ENCODE measurements at regions not wholly inside any gene's neighbourhood (a gene's known extent, or its start where the extent isn't known, plus 50 kb on each side); places are given as distances from the start of the nearest gene placed in this dataset.

DNA sequence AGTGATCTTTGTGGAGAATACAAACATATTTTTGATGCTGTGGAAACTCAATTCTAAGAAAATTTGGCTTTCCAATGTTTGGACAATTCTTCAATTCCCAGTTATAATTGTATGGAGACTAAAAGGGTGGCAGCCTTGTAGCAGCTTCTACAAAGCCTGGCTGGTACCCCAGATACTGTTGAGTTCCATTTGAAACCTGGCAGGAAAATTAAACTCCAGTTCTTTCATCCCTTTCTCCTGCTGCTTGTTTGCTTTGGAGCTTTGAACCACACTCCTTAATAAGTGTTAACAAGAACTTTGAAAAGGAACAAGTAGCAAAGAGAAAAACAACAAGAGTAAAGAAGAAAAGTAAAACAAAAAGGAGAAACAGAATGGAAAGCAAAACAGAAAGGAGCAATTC is 172.6 kb upstream of the ADAMTS5 start:
- no peak overlapping the region for H3K4me3 ChIP-seq
- no peaks in the 10 kb centered on the region for H4K20me1 ChIP-seq (ENCODE audit: insufficient read depth, poor library complexity, severe bottlenecking)
- no peak overlapping the region for H3K27ac ChIP-seq
- H3K27me3 ChIP-seq = no peaks in the 10 kb centered on the region
- H3K9me2 ChIP-seq (replicated peaks; ENCODE audit: insufficient read depth) = no peaks in the 10 kb centered on the region
- no peaks in the 10 kb centered on the region for H3K79me2 ChIP-seq
- no peak for DNase-seq (ENCODE audit: low spot score)
- H3K9me3 ChIP-seq (ENCODE audit: low read depth) = no peaks in the 10 kb centered on the region
- no peak overlapping the region for H2AFZ ChIP-seq
- H3K4me2 ChIP-seq = no peak overlapping the region
- no peaks in the 10 kb centered on the region for H3K36me3 ChIP-seq (replicated peaks; ENCODE audit: insufficient read depth, low read depth)
- TF ChIP-seq EZH2 (IDR thresholded peaks at IDR 0.05; ENCODE audit: borderline replicate concordance) (no peak), EZH2phosphoT487 (IDR thresholded peaks at IDR 0.05; ENCODE audit: low read depth, severe bottlenecking, unreplicated experiment) (no peak)
- TF ChIP-seq, protein P1, sequence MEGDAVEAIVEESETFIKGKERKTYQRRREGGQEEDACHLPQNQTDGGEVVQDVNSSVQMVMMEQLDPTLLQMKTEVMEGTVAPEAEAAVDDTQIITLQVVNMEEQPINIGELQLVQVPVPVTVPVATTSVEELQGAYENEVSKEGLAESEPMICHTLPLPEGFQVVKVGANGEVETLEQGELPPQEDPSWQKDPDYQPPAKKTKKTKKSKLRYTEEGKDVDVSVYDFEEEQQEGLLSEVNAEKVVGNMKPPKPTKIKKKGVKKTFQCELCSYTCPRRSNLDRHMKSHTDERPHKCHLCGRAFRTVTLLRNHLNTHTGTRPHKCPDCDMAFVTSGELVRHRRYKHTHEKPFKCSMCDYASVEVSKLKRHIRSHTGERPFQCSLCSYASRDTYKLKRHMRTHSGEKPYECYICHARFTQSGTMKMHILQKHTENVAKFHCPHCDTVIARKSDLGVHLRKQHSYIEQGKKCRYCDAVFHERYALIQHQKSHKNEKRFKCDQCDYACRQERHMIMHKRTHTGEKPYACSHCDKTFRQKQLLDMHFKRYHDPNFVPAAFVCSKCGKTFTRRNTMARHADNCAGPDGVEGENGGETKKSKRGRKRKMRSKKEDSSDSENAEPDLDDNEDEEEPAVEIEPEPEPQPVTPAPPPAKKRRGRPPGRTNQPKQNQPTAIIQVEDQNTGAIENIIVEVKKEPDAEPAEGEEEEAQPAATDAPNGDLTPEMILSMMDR (IDR thresholded peaks at IDR 0.05; ENCODE audit: poor library complexity) = no peak
- H3K4me1 ChIP-seq (ENCODE audit: insufficient read depth) = no peaks in the 10 kb centered on the region

DNA sequence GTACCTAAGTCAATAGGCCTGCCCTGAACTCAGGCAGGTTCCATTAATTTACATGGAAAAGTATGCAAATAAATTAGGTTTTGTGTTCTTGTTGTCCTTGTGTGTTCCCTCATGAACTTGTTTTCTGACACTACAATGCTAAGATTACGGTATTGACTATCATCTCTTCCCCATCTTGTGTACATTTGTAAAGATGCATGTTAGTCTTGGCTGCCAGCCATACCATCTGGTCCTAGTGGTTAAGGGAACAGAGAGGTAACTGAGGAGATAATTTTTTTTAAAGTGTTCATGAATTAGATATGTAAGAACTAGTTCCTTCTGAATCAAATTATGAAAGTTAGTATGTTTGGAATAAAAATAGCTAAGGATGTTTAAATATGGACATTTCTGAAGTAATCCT is 167.6 kb upstream of the ADAMTS5 start:
- 63% methylated on average over 1 of the region's 1 CpG for WGBS (ENCODE audit: low lambda C conversion rate, missing lambda C conversion rate)
- no peak overlapping the region for H3K4me2 ChIP-seq
- TF ChIP-seq, protein P1 (IDR thresholded peaks at IDR 0.05; ENCODE audit: poor library complexity) = no peak
- TF ChIP-seq EZH2phosphoT487 (IDR thresholded peaks at IDR 0.05; ENCODE audit: low read depth, severe bottlenecking, unreplicated experiment) = no peak
- TF ChIP-seq EZH2 (IDR thresholded peaks at IDR 0.05; ENCODE audit: borderline replicate concordance) = no peak
- H3K36me3 ChIP-seq (replicated peaks; ENCODE audit: insufficient read depth, low read depth) = no peaks in the 10 kb centered on the region
- H4K20me1 ChIP-seq (ENCODE audit: insufficient read depth, poor library complexity, severe bottlenecking) = no peaks in the 10 kb centered on the region
- no peaks in the 10 kb centered on the region for H3K4me1 ChIP-seq (ENCODE audit: insufficient read depth)
- DNase-seq (ENCODE audit: low spot score) = no peak
- H3K27me3 ChIP-seq = no peaks in the 10 kb centered on the region
- no peak overlapping the region for H3K27ac ChIP-seq
- H3K9me3 ChIP-seq (ENCODE audit: low read depth) = no peaks in the 10 kb centered on the region
- no peaks in the 10 kb centered on the region for H3K9me2 ChIP-seq (replicated peaks; ENCODE audit: insufficient read depth)
- H3K79me2 ChIP-seq = no peaks in the 10 kb centered on the region
- no peak overlapping the region for H2AFZ ChIP-seq
- no peak overlapping the region for H3K4me3 ChIP-seq

DNA sequence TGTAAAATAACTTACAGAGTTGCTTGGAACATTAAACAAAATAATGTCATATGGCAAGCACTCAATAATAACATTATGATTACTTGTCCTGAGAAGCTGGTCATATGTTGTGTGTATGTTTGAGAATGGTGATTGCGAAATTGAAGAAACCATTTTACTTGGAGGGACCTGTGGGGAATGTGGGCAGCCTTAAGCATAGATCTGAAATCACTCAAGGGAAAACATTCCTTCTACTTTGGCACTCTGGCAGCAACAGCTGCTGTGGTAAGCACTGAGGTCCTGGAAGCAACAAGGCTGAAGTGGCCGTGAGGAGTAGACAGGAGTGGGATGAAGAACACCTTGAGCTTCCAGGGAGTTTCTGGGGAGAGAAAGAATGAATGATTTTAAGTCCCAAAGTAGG is 165.4 kb upstream of the ADAMTS5 start:
- Histone ChIP-seq H3K9me3 (ENCODE audit: low read depth) (no peaks in the 10 kb centered on the region), H3K27me3 (no peaks in the 10 kb centered on the region), H3K4me3 (no peak overlapping the region), H3K79me2 (no peaks in the 10 kb centered on the region), H3K36me3 (replicated peaks; ENCODE audit: insufficient read depth, low read depth) (no peaks in the 10 kb centered on the region), H3K27ac (no peak overlapping the region), H2AFZ (no peak overlapping the region), H3K9me2 (replicated peaks; ENCODE audit: insufficient read depth) (no peaks in the 10 kb centered on the region), H3K4me2 (no peak overlapping the region), H4K20me1 (ENCODE audit: insufficient read depth, poor library complexity, severe bottlenecking) (no peaks in the 10 kb centered on the region), H3K4me1 (ENCODE audit: insufficient read depth) (no peaks in the 10 kb centered on the region)
- no peak for DNase-seq (ENCODE audit: low spot score)
- TF ChIP-seq EZH2phosphoT487 (IDR thresholded peaks at IDR 0.05; ENCODE audit: low read depth, severe bottlenecking, unreplicated experiment) (no peak), EZH2 (IDR thresholded peaks at IDR 0.05; ENCODE audit: borderline replicate concordance) (no peak)
- TF ChIP-seq, protein P1 (IDR thresholded peaks at IDR 0.05; ENCODE audit: poor library complexity) = no peak
- WGBS (ENCODE audit: low lambda C conversion rate, missing lambda C conversion rate) = 62% methylated on average over 2 of the region's 2 CpGs

DNA sequence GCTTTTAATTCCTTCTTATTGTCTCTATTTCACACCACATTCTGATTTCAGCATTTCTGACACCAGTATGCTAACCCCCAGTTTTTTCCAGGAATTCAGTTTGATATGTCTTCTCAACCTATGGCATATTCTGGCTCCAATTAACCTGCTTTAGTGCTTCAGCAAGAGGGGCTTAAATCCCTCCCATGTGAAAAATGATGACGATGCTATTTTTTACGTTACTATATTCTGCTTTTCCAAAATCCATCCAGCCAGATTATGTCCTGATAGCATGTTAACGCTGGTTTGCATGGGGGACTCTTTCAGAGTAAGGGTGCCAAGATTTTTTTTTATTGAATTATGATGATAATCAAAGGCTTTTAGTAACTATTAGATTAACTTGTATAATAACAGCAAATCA is 163.3 kb upstream of the ADAMTS5 start:
- Histone ChIP-seq H3K9me3 (ENCODE audit: low read depth) (no peaks in the 10 kb centered on the region), H3K27me3 (no peaks in the 10 kb centered on the region), H3K36me3 (replicated peaks; ENCODE audit: insufficient read depth, low read depth) (no peaks in the 10 kb centered on the region), H3K79me2 (no peaks in the 10 kb centered on the region), H2AFZ (no peak overlapping the region), H3K27ac (no peak overlapping the region), H3K4me1 (ENCODE audit: insufficient read depth) (no peaks in the 10 kb centered on the region), H4K20me1 (ENCODE audit: insufficient read depth, poor library complexity, severe bottlenecking) (no peaks in the 10 kb centered on the region), H3K4me3 (no peak overlapping the region), H3K9me2 (replicated peaks; ENCODE audit: insufficient read depth) (no peaks in the 10 kb centered on the region), H3K4me2 (no peak overlapping the region)
- DNase-seq (ENCODE audit: low spot score) = no peak
- WGBS (ENCODE audit: low lambda C conversion rate, missing lambda C conversion rate) = 93% methylated on average over 3 of the region's 3 CpGs
- TF ChIP-seq EZH2phosphoT487 (IDR thresholded peaks at IDR 0.05; ENCODE audit: low read depth, severe bottlenecking, unreplicated experiment) (no peak), EZH2 (IDR thresholded peaks at IDR 0.05; ENCODE audit: borderline replicate concordance) (no peak)
- TF ChIP-seq, protein P1 (IDR thresholded peaks at IDR 0.05; ENCODE audit: poor library complexity) = no peak
